Common myeloid progenitor, CD34-positive (primary cell): ENCODE measurements at regions not wholly inside any gene's neighbourhood (a gene's known extent, or its start where the extent isn't known, plus 50 kb on each side); places are given as distances from the start of the nearest gene placed in this dataset.

ENCODE experiments used
- CTCF ChIA-PET: fragments of 350-600 bp; sonication (Branson Sonifier 250); formaldehyde crosslinking; loops from one replicate; lab custom pipeline; 2021; ENCODE audit warnings: antibody characterized with exemption; lab: Charles Lee
- POLR2A ChIA-PET: fragments of 350-600 bp; sonication (Branson Sonifier 250); formaldehyde crosslinking; loops from one replicate; lab custom pipeline; 2021; ENCODE audit warnings: antibody characterized with exemption; lab: Charles Lee
- DNase-seq, 3 donors: peaks; one replicate each; pipeline versions ENCODE4 v3.0.0 to v3.0.0-alpha.2; 2013
- H3K27ac ChIP-seq, 2 experiments: 1 replicate in 1 of 2; 2 replicates in 1 of 2; pipeline ENCODE4 v1.7.0; 2013; ENCODE audit warnings: inconsistent platforms in 2 of 2, low read length in 2 of 2, mild to moderate bottlenecking in 2 of 2, low read depth in 1 of 2, moderate library complexity in 1 of 2; ENCODE audit not compliant: severe bottlenecking in 2 of 2, insufficient read depth in 1 of 2, poor library complexity in 1 of 2
- H3K27me3 ChIP-seq, 5 experiments: replicated peaks in 2 of 5; 1 replicate in 3 of 5; 2 replicates in 2 of 5; pipeline versions ENCODE4 v1.6.1 to v1.7.0; 2013; ENCODE audit warnings: low read length in 4 of 5, mild to moderate bottlenecking in 2 of 5, moderate library complexity in 2 of 5, inconsistent platforms in 1 of 5; ENCODE audit not compliant: insufficient read depth in 5 of 5, control insufficient read depth in 4 of 5
- H3K36me3 ChIP-seq, 4 experiments: 1 replicate in 2 of 4; 2 replicates in 2 of 4; pipeline versions ENCODE4 v1.6.1 to v1.7.0; 2013; ENCODE audit warnings: low read length in 3 of 4, control low read depth in 1 of 4, mild to moderate bottlenecking in 1 of 4; ENCODE audit not compliant: control insufficient read depth in 4 of 4, insufficient read depth in 4 of 4
- H3K4me1 ChIP-seq, 4 experiments: 1 replicate in 3 of 4; 2 replicates in 1 of 4; pipeline versions ENCODE4 v1.6.1 to v1.7.1; 2013; ENCODE audit warnings: low read length in 3 of 4, mild to moderate bottlenecking in 3 of 4, control low read depth in 1 of 4, inconsistent platforms in 1 of 4, moderate library complexity in 1 of 4; ENCODE audit not compliant: control insufficient read depth in 4 of 4, insufficient read depth in 4 of 4; ENCODE audit errors: control extremely low read depth in 1 of 4
- H3K4me3 ChIP-seq, 7 experiments: 1 replicate in 4 of 7; 2 replicates in 3 of 7; pipeline versions ENCODE4 v1.5.1 to v1.7.0; 2013; ENCODE audit warnings: mild to moderate bottlenecking in 7 of 7, low read length in 6 of 7, moderate library complexity in 6 of 7, inconsistent platforms in 2 of 7, low read depth in 2 of 7, control low read depth in 1 of 7; ENCODE audit not compliant: insufficient read depth in 4 of 7, control insufficient read depth in 1 of 7; ENCODE audit errors: extremely low read depth in 1 of 7
- H3K9me3 ChIP-seq, 5 experiments: 1 replicate in 4 of 5; 2 replicates in 1 of 5; pipeline versions ENCODE4 v1.6.1 to v1.7.1; 2013; ENCODE audit warnings: low read length in 4 of 5, mild to moderate bottlenecking in 2 of 5, inconsistent platforms in 1 of 5, low read depth in 1 of 5, moderate library complexity in 1 of 5; ENCODE audit not compliant: control insufficient read depth in 4 of 5, insufficient read depth in 2 of 5; ENCODE audit errors: control extremely low read depth in 1 of 5
- WGBS: methylation state at CpG from one replicate; pipeline ENCODE4 v1.1.5; 2013; ENCODE audit not compliant: insufficient coverage; 5-methylcytosine and 5-hydroxymethylcytosine counted together

DNA sequence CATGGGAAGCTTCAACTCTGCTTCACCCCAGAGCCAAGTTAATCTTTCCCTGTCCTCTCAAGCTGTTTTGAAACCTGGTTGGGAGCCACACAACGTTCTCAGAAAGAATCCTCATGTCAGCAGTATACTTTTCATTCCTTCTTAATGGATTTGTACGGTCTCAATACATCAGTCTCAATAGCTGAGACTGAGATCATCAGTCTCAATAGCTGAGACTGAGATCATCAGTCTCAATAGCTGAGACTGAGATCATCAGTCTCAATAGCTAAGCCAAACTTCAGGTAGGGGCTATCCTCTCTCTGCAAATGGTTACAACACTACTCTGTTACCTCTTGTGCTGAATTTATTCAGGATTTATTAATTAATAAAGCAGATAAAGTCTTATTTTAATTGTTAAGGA, 1317.4 kb upstream of the CDH9 start:
- no peaks in the 10 kb centered on the region for H3K36me3 ChIP-seq
- H3K4me1 ChIP-seq, result no peaks in the 10 kb centered on the region
- WGBS, result 100% methylated on average over 2 of the region's 2 CpGs
- ChIA-PET POLR2A (no interaction called here), CTCF (no interaction called here)
- H3K9me3 ChIP-seq, result peaks cover 0 to 3% (median 0%) of the 10 kb centered on the region in 5 experiments
- H3K27ac ChIP-seq, result no peak overlapping the region
- H3K27me3 ChIP-seq, result no peaks in the 10 kb centered on the region
- no peak overlapping the region for H3K4me3 ChIP-seq
- DNase-seq, result no peak

DNA sequence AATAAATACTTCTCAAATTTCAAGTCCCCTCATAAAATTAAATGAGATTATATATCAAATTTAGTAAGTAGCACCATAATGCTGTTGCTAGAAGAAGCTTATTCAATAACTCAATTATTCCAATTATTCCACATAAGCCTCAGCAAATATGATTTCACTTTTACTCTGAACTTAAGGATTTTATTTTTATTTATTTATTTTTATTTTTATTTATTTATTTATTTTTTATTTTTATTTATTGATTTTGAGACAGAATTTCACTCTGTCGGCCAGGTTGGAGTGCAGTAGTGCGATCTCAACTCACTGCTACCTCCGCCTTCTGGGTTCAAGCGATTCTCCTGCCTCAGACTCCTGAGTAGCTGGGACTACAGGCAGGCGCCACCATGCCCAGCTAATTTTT, 1308.3 kb upstream of the CDH9 start:
- no peaks in the 10 kb centered on the region for H3K36me3 ChIP-seq
- peaks cover 0 to 2% (median 0%) of the 10 kb centered on the region in 5 experiments for H3K9me3 ChIP-seq
- no peak overlapping the region for H3K4me3 ChIP-seq
- ChIA-PET CTCF (no interaction called here), POLR2A (no interaction called here)
- H3K27ac ChIP-seq, result no peak overlapping the region
- DNase-seq, result no peak
- no peaks in the 10 kb centered on the region for H3K27me3 ChIP-seq
- 92% methylated on average over 5 of the region's 5 CpGs for WGBS
- no peaks in the 10 kb centered on the region for H3K4me1 ChIP-seq

DNA sequence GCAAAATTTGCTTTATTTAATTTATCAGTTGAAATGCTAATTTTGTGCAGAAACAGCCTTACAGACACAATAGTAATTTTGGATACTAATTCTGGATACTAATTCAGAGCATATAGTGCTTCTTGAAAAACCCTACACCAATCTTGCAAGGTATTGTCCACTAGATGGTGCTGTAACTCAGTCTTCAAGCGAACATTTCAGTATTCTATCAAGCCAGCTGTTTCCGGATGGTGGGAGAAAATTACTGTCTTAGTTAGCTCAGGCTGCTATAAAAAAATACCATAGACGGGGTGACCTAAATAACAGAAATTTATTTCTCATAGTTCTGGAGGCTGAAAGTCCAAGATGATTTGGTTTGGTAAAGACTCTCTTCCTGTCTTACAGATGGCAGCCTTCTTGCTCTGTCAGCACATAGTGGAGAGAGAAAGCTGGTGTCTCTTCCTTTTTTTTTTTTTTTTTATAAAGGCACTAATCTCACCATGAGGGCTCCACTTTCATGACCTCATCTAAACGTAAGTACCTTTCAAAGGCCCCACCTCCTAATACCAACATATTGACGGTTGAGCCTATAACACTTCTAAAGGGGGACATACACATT, 1306.5 kb upstream of the CDH9 start:
- H3K27me3 ChIP-seq, result no peaks in the 10 kb centered on the region
- ChIA-PET CTCF (interaction anchor here (0.6 to 1.0 kb wide), 2 partner anchors 551 to 1319 kb away, joined by 4 to 5 read pairs; no protein-coding TSS in a partner anchor), POLR2A (no interaction called here)
- 45% methylated on average over 3 of the region's 5 CpGs for WGBS
- no peaks in the 10 kb centered on the region for H3K4me1 ChIP-seq
- H3K36me3 ChIP-seq, result no peaks in the 10 kb centered on the region
- no peak overlapping the region for H3K27ac ChIP-seq
- no peaks in the 10 kb centered on the region for H3K9me3 ChIP-seq
- H3K4me3 ChIP-seq, result no peak overlapping the region
- DNase-seq, result peak; percentile 32 to 70 (median 67)

DNA sequence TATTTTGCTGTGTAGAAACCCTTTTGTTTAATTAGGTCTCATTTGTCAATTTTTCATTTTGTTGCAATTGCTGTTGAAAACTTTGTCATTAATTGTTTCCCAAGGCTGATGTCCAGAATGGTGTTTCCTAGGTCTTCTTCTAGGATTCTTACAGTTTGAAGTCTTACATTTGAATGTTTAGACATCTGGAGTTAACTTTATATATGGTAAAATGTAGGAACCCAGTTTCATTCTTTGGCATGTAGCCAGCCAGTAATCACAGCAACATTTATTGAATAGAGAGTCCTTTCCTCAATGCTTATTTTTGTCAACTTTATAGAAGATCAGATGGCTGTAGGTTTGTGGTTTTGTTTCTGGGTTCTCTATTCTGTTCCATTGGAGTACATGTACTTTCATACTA, 1290.8 kb upstream of the CDH9 start:
- Histone ChIP-seq H3K27ac (no peak overlapping the region), H3K4me1 (no peaks in the 10 kb centered on the region), H3K9me3 (peaks cover 0 to 5% (median 0%) of the 10 kb centered on the region in 5 experiments), H3K4me3 (no peak overlapping the region), H3K36me3 (no peaks in the 10 kb centered on the region), H3K27me3 (no peaks in the 10 kb centered on the region)
- ChIA-PET POLR2A (interaction anchor here (0.6 kb wide), 1 partner anchor 19 kb away, joined by 4 read pairs; no protein-coding TSS in a partner anchor), CTCF (no interaction called here)
- no peak for DNase-seq

DNA sequence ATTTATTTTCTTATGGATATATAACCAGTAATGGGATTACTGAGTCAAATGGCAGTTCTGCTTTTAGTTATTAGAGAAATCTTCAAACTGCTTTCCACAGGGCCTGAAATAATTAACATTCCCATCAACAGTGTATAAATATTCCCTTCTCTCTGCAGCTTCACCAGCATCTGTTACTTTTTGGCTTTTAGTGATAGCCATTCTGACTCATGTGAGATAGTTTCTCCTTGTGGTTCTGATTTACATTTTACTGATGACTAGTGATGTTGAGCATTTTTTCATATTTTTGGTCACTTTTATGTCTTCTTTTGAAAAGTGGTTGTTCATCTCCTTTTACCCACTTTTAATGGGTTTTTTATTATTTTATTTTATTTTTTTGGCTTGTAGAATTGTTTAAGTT, 1290.3 kb upstream of the CDH9 start:
- CTCF ChIA-PET, result no interaction called here
- Histone ChIP-seq H3K9me3 (peaks cover 0 to 3% (median 0%) of the 10 kb centered on the region in 5 experiments), H3K4me1 (no peaks in the 10 kb centered on the region), H3K36me3 (no peaks in the 10 kb centered on the region), H3K27ac (no peak overlapping the region), H3K27me3 (no peaks in the 10 kb centered on the region), H3K4me3 (no peak overlapping the region)
- DNase-seq, result no peak
- POLR2A ChIA-PET, result interaction anchor here (0.6 kb wide), 1 partner anchor 18 kb away, joined by 4 read pairs; no protein-coding TSS in a partner anchor

DNA sequence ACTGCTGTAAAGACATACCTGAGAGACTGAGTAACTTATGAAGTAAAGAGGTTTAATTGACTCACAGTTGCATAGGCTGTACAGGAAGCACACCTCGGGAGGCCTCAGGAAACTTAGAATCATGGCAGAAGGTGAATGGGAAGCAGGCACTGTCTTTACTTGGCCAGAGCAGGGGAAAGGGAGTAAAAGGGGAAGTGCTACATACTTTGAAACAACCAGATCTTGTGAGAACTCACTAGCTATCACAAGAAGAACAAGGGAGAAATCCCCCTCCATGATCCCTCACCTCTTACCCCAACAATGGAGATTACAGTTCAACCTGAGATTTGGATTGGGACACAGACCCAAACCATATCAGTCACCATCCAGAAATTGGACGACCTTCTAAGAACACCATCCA, 1285.8 kb upstream of the CDH9 start:
- POLR2A ChIA-PET, result no interaction called here

DNA sequence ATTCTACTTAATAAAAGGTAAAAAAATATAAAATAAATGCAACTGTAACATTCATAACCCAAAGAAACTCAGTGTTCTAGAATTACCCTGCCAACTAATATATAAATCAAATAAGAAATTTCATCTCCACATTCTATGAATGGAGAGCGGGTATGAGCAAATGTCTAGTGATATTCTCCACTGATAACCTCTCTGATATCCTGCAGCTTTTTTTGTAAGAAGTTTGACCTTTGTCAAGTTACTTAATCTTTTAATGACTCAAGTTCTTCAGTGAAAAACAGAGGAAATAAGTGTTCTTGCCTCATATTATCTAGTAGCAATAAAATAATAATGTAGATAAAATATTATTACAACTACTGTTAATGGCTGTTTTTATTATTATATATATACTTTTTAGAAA, 1275.6 kb upstream of the CDH9 start:
- no peak for DNase-seq
- ChIA-PET POLR2A (no interaction called here), CTCF (no interaction called here)
- Histone ChIP-seq H3K27me3 (no peaks in the 10 kb centered on the region), H3K36me3 (no peaks in the 10 kb centered on the region), H3K4me3 (no peak overlapping the region), H3K9me3 (no peaks in the 10 kb centered on the region), H3K4me1 (no peaks in the 10 kb centered on the region), H3K27ac (no peak overlapping the region)
- no CpG with 5 or more reads among the region's 1 CpG for WGBS

More for the DNA sequence above, 1285.8 kb upstream of the CDH9 start:
- Histone ChIP-seq H3K4me1 (no peaks in the 10 kb centered on the region), H3K4me3 (no peak overlapping the region), H3K27me3 (no peaks in the 10 kb centered on the region), H3K27ac (no peak overlapping the region), H3K9me3 (no peaks in the 10 kb centered on the region), H3K36me3 (no peaks in the 10 kb centered on the region)
- DNase-seq, result no peak
- WGBS, result 27% methylated on average over 1 of the region's 2 CpGs
- CTCF ChIA-PET, result no interaction called here
